Coronary artery (tissue), 2 donors: ENCODE measurements at regions not wholly inside any gene's neighbourhood (a gene's known extent, or its start where the extent isn't known, plus 50 kb on each side); places are given as distances from the start of the nearest gene placed in this dataset.
"Not testable (repeated sequence)": the region's sequence is repeated elsewhere in the genome, so short reads cannot be mapped to it uniquely, and the experiment has no call there.

Experiments
- DNase-seq: peaks from one replicate; pipeline ENCODE4 v3.0.0-alpha.2; 2017; ENCODE audit warnings: low spot score
- H3K27ac ChIP-seq, 2 donors: fragments of 200-600 bp; sonication (generic); one replicate each; pipeline ENCODE4 v1.5.1; 2016 to 2019
- H3K4me3 ChIP-seq: fragments of 200-600 bp; sonication (generic); 2 replicates; pipeline ENCODE4 v1.5.1; 2016; ENCODE audit warnings: mild to moderate bottlenecking, moderate library complexity
- CTCF ChIP-seq: fragments of 200-600 bp; sonication (generic); IDR thresholded peaks from one replicate; pipeline ENCODE4 v1.5.1; 2019; ENCODE audit warnings: antibody characterized with exemption

- TF ChIP-seq CTCF, result no peak
- no peak overlapping the region for H3K27ac ChIP-seq
- no peak for DNase-seq
- H3K4me3 ChIP-seq, result no peak overlapping the region
These were observed 1157.4 kb downstream of the FAM133A start for GRCh38 chrX:94831364-94831763.

GRCh38 chrX:94834226-94834625 lies 1160.2 kb downstream of the FAM133A start:
- TF ChIP-seq CTCF, result no peak
- DNase-seq, result no peak
- Histone ChIP-seq H3K27ac (no peak overlapping the region), H3K4me3 (no peak overlapping the region)

GRCh38 chrX:94850811-94851210 lies 1176.8 kb downstream of the FAM133A start:
- DNase-seq, result no peak
- TF ChIP-seq CTCF, result no peak
- no peak overlapping the region for H3K27ac ChIP-seq
- H3K4me3 ChIP-seq, result no peak overlapping the region

GRCh38 chrX:94854251-94854650 lies 1180.2 kb downstream of the FAM133A start:
- DNase-seq, result no peak
- Histone ChIP-seq H3K27ac (no peak overlapping the region), H3K4me3 (no peak overlapping the region)
- TF ChIP-seq CTCF, result no peak

- not testable (repeated sequence) for H3K4me3 ChIP-seq, H3K27ac ChIP-seq, DNase-seq
These were observed 1188.5 kb downstream of the FAM133A start for GRCh38 chrX:94862470-94862869.

- Histone ChIP-seq H3K27ac (no peak overlapping the region), H3K4me3 (no peak overlapping the region)
- DNase-seq, result no peak
- no peak for TF ChIP-seq CTCF
These were observed 1197.6 kb downstream of the FAM133A start for GRCh38 chrX:94871640-94872039.

- Histone ChIP-seq H3K27ac (no peak overlapping the region), H3K4me3 (no peak overlapping the region)
- DNase-seq, result no peak
- TF ChIP-seq CTCF, result no peak
These were observed 1227.8 kb downstream of the FAM133A start for GRCh38 chrX:94901849-94902248.

- Histone ChIP-seq H3K4me3 (no peak overlapping the region), H3K27ac (no peak overlapping the region)
- TF ChIP-seq CTCF, result no peak
- DNase-seq, result no peak
These were observed 1234.2 kb downstream of the FAM133A start for GRCh38 chrX:94908171-94908570.
